ENCODE measurements at regions not wholly inside any gene's neighbourhood (a gene's known extent, or its start where the extent isn't known, plus 50 kb on each side); places are given as distances from the start of the nearest gene placed in this dataset.
A peak's percentile ranks its signal among the peaks of the same experiment; 100 is the strongest.

GRCh38 chr6:8627085-8627861, 191.9 kb upstream of the SLC35B3 start (continued):
- TF ChIP-seq SP1 (IDR thresholded peaks at IDR 0.05; ENCODE audit: low read depth) (peak; percentile 77), REST (IDR thresholded peaks at IDR 0.05; ENCODE audit: low read depth) (no peak), EZH2phosphoT487 (IDR thresholded peaks at IDR 0.05; ENCODE audit: borderline replicate concordance) (no peak), ZNF274 (IDR thresholded peaks at IDR 0.05; ENCODE audit: low read depth, low read length) (no peak), RAD21 (IDR thresholded peaks at IDR 0.05; ENCODE audit: low read depth) (no peak), YY1 (IDR thresholded peaks at IDR 0.05; ENCODE audit: extremely low read depth, insufficient replicate concordance, low read depth, low read length) (no peak), POLR2A (IDR thresholded peaks at IDR 0.05; ENCODE audit: borderline replicate concordance, extremely low read depth, insufficient read depth, insufficient read length) (no peak), FOSL1 (IDR thresholded peaks at IDR 0.05; ENCODE audit: low read depth) (peak; percentile 83)

GRCh38 chr6:8624665-8625064, 189.3 kb upstream of the SLC35B3 start:
- Histone ChIP-seq H3K36me3 (ENCODE audit: control insufficient read depth in 1 of 2, insufficient read depth in 2 of 2, low read length in 2 of 2) (no peaks in the 10 kb centered on the region), H3K4me1 (ENCODE audit: control insufficient read depth in 1 of 2, insufficient read depth in 2 of 2, low read length in 2 of 2) (peaks cover 3 to 15% of the 10 kb centered on the region in 2 experiments), H3K79me2 (ENCODE audit: insufficient read depth, low read length) (no peaks in the 10 kb centered on the region), H3K4me3 (replicated peaks in 1 of 2; ENCODE audit: low read depth in 1 of 2, low read length in 2 of 2) (no peak overlapping the region), H3K4me2 (ENCODE audit: low read length) (no peak overlapping the region), H3K9ac (ENCODE audit: low read length) (no peak overlapping the region), H3K27me3 (ENCODE audit: insufficient read depth, low read length) (no peaks in the 10 kb centered on the region), H2AFZ (ENCODE audit: low read depth, low read length, poor library complexity, severe bottlenecking) (no peak overlapping the region), H3K27ac (ENCODE audit: low read depth, low read length) (no peak overlapping the region), H3K9me2 (ENCODE audit: insufficient read depth) (no peaks in the 10 kb centered on the region), H3K9me3 (ENCODE audit: control insufficient read depth in 1 of 2, insufficient read depth in 1 of 2, low read depth in 1 of 2, low read length in 2 of 2) (no peaks in the 10 kb centered on the region), H4K20me1 (ENCODE audit: insufficient read depth) (no peaks in the 10 kb centered on the region)
- RAD21 ChIA-PET (ENCODE audit: low non-redundant PET in 1 of 2, low total read pairs in 2 of 2, uncharacterized antibody in 2 of 2, unreplicated experiment in 2 of 2), result no interaction called here
- TF ChIP-seq ZNF274 (IDR thresholded peaks at IDR 0.05; ENCODE audit: low read depth, low read length), result no peak
- TF ChIP-seq EZH2phosphoT487 (IDR thresholded peaks at IDR 0.05; ENCODE audit: borderline replicate concordance), result no peak
- no peak for TF ChIP-seq ZFX (IDR thresholded peaks at IDR 0.05)
- TF ChIP-seq SIN3A (IDR thresholded peaks at IDR 0.05; ENCODE audit: low read depth), result no peak
- TF ChIP-seq MAX (IDR thresholded peaks at IDR 0.05), result no peak
- no peak for TF ChIP-seq CEBPB (IDR thresholded peaks at IDR 0.05; ENCODE audit: low read depth)
- TF ChIP-seq ELF1 (IDR thresholded peaks at IDR 0.05; ENCODE audit: borderline replicate concordance, low read depth), result no peak
- intact Hi-C loops (cut with micrococcal nuclease), result no loop called here
- BruUV-seq (replicated peaks), result no TSS peak
- DNase-seq (ENCODE audit: low read depth, low spot score) (no peak), ATAC-seq (no peak)
- POLR2A ChIA-PET, result no interaction called here
- CTCF ChIA-PET, result no interaction called here
